ENCODE measurements at regions not wholly inside any gene's neighbourhood (a gene's known extent, or its start where the extent isn't known, plus 50 kb on each side); places are given as distances from the start of the nearest gene placed in this dataset.

DNA sequence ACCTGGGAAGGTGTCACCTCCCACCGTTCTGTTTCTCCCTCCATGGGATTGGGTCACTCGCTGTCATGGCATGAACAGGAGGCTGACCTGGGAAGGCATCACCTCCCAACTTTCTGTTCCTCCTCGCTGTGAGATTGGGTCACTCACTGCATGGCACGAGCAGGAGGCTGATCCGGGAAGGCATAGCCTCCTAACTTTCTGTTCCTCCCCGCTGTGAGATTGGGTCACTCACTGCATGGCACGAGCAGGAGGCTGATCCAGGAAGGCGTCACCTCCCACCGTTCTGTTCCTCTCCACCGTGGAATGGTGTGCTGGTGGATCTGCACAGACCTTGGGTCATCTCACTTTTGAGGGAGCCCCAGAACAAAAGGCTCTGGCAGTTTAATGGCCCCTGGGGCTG lies 239.2 kb upstream of the PRKCQ start:
- TF ChIP-seq, protein P1, sequence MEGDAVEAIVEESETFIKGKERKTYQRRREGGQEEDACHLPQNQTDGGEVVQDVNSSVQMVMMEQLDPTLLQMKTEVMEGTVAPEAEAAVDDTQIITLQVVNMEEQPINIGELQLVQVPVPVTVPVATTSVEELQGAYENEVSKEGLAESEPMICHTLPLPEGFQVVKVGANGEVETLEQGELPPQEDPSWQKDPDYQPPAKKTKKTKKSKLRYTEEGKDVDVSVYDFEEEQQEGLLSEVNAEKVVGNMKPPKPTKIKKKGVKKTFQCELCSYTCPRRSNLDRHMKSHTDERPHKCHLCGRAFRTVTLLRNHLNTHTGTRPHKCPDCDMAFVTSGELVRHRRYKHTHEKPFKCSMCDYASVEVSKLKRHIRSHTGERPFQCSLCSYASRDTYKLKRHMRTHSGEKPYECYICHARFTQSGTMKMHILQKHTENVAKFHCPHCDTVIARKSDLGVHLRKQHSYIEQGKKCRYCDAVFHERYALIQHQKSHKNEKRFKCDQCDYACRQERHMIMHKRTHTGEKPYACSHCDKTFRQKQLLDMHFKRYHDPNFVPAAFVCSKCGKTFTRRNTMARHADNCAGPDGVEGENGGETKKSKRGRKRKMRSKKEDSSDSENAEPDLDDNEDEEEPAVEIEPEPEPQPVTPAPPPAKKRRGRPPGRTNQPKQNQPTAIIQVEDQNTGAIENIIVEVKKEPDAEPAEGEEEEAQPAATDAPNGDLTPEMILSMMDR (IDR thresholded peaks at IDR 0.05; ENCODE audit: poor library complexity) = no peak
- no peak for TF ChIP-seq EZH2 (IDR thresholded peaks at IDR 0.05; ENCODE audit: borderline replicate concordance)
- TF ChIP-seq EZH2phosphoT487 (IDR thresholded peaks at IDR 0.05; ENCODE audit: low read depth, severe bottlenecking, unreplicated experiment) = no peak
